OCI-LY7 (cell line): ENCODE measurements at regions not wholly inside any gene's neighbourhood (a gene's known extent, or its start where the extent isn't known, plus 50 kb on each side); places are given as distances from the start of the nearest gene placed in this dataset.
A peak's percentile ranks its signal among the peaks of the same experiment; 100 is the strongest.

Experiments
- CTCF ChIP-seq: fragments of 200-600 bp; sonication (generic); conservative IDR thresholded peaks from 2 replicates; pipeline ENCODE4 v1.5.1; 2014; ENCODE audit warnings: mild to moderate bottlenecking, antibody characterized with exemption, low read length, moderate library complexity, mixed read lengths
- EZH2phosphoT487 ChIP-seq: fragments of 200-600 bp; sonication (generic); IDR thresholded peaks from 2 replicates; pipeline ENCODE4 v1.6.1; 2018; ENCODE audit warnings: low read depth, borderline replicate concordance, mild to moderate bottlenecking, mixed run types, antibody characterized with exemption, low read length, moderate library complexity, mixed read lengths

GRCh38 chr22:22044153-22044552 is 61.6 kb upstream of the TOP3B start:
- TF ChIP-seq CTCF (0 out of 2 replicates have a peak, but pooled peaks have one; percentile 15), EZH2phosphoT487 (no peak)
